GM12864 (cell line): ENCODE measurements at regions not wholly inside any gene's neighbourhood (a gene's known extent, or its start where the extent isn't known, plus 50 kb on each side); places are given as distances from the start of the nearest gene placed in this dataset.

Source experiments
- DNase-seq: peaks from one replicate; pipeline ENCODE4 v3.0.0-alpha.2; 2011; ENCODE audit warnings: low read depth
- H3K4me3 ChIP-seq: 2 replicates; pipeline ENCODE4 v1.5.1; 2011; ENCODE audit warnings: mild to moderate bottlenecking, low read depth, low read length, control low read depth
- CTCF ChIP-seq: IDR thresholded peaks from 2 replicates; pipeline ENCODE4 v1.5.1; 2011; ENCODE audit warnings: low read depth, mild to moderate bottlenecking, moderate library complexity, low read length, control low read depth, inconsistent platforms; ENCODE audit errors: missing control alignments

- DNase-seq = no peak
- no peak overlapping the region for H3K4me3 ChIP-seq
- no peak for TF ChIP-seq CTCF
These were observed 142.4 kb downstream of the NTMT2 start for GRCh38 chr1:170288155-170288554.

- TF ChIP-seq CTCF = no peak
- no peak for DNase-seq
- no peak overlapping the region for H3K4me3 ChIP-seq
These were observed 144.5 kb downstream of the NTMT2 start for GRCh38 chr1:170290276-170290675.

GRCh38 chr1:170290991-170291390 lies 145.2 kb downstream of the NTMT2 start:
- no peak for DNase-seq
- H3K4me3 ChIP-seq = no peak overlapping the region
- TF ChIP-seq CTCF = no peak

GRCh38 chr1:170291516-170291915 lies 145.8 kb downstream of the NTMT2 start:
- no peak for DNase-seq
- TF ChIP-seq CTCF = no peak
- H3K4me3 ChIP-seq = no peak overlapping the region

- no peak overlapping the region for H3K4me3 ChIP-seq
- no peak for DNase-seq
- TF ChIP-seq CTCF = no peak
These were observed 150.5 kb downstream of the NTMT2 start for GRCh38 chr1:170296211-170296610.

GRCh38 chr1:170296642-170297041 lies 150.9 kb downstream of the NTMT2 start:
- TF ChIP-seq CTCF = no peak
- DNase-seq = no peak

GRCh38 chr1:170301596-170301995 lies 155.8 kb downstream of the NTMT2 start:
- TF ChIP-seq CTCF = no peak
- no peak overlapping the region for H3K4me3 ChIP-seq

More at GRCh38 chr1:170296642-170297041, 150.9 kb downstream of the NTMT2 start:
- H3K4me3 ChIP-seq = no peak overlapping the region

More at GRCh38 chr1:170301596-170301995, 155.8 kb downstream of the NTMT2 start:
- no peak for DNase-seq
